NCI-H2227 (cell line): ENCODE measurements at regions not wholly inside any gene's neighbourhood (a gene's known extent, or its start where the extent isn't known, plus 50 kb on each side); places are given as distances from the start of the nearest gene placed in this dataset.
A peak's percentile ranks its signal among the peaks of the same experiment; 100 is the strongest.

ENCODE experiments used
- DNase-seq: peaks from one replicate; lab custom pipeline; 2025; ENCODE audit not compliant: unreplicated experiment; lab: John Stamatoyannopoulos, UW

- DNase-seq: no peak
Measured at GRCh38 chr17:55903028-55903690, 152.3 kb downstream of the PCTP start.

GRCh38 chr17:55909776-55910175, 158.9 kb downstream of the PCTP start:
- DNase-seq: no peak

GRCh38 chr17:55911186-55911585, 160.3 kb downstream of the PCTP start:
- no peak for DNase-seq

- no peak for DNase-seq
Measured at GRCh38 chr17:55925440-55925839, 174.6 kb downstream of the PCTP start.

- DNase-seq: no peak
Measured at GRCh38 chr17:55926276-55926990, 175.6 kb downstream of the PCTP start.

GRCh38 chr17:55930291-55930809, 179.5 kb downstream of the PCTP start:
- DNase-seq: no peak

- no peak for DNase-seq
Measured at GRCh38 chr17:55931446-55931845, 180.6 kb downstream of the PCTP start.

- no peak for DNase-seq
Measured at GRCh38 chr17:55932973-55933372, 182.1 kb downstream of the PCTP start.

- DNase-seq: peak; percentile 82
Measured at GRCh38 chr17:55939181-55939810, 188.4 kb downstream of the PCTP start.

GRCh38 chr17:55959756-55960155, 193.5 kb upstream of the ANKFN1 start:
- no peak for DNase-seq

- DNase-seq: no peak
Measured at GRCh38 chr17:55961386-55961785, 191.9 kb upstream of the ANKFN1 start.

- DNase-seq: no peak
Measured at GRCh38 chr17:55962951-55963401, 190.3 kb upstream of the ANKFN1 start.

GRCh38 chr17:55964191-55964590, 189.1 kb upstream of the ANKFN1 start:
- DNase-seq: no peak

GRCh38 chr17:55965051-55965450, 188.2 kb upstream of the ANKFN1 start:
- no peak for DNase-seq

GRCh38 chr17:55969562-55970324, 183.5 kb upstream of the ANKFN1 start:
- no peak for DNase-seq

GRCh38 chr17:55978578-55978977, 174.7 kb upstream of the ANKFN1 start:
- no peak for DNase-seq

- no peak for DNase-seq
Measured at GRCh38 chr17:55983096-55983495, 170.2 kb upstream of the ANKFN1 start.

- no peak for DNase-seq
Measured at GRCh38 chr17:55986817-55987216, 166.5 kb upstream of the ANKFN1 start.

- DNase-seq: no peak
Measured at GRCh38 chr17:55988861-55989260, 164.4 kb upstream of the ANKFN1 start.

- no peak for DNase-seq
Measured at GRCh38 chr17:55990332-55991006, 162.8 kb upstream of the ANKFN1 start.

GRCh38 chr17:55996826-55997225, 156.4 kb upstream of the ANKFN1 start:
- DNase-seq: no peak
